Neuronal stem cell (in vitro differentiated cells): ENCODE measurements at regions not wholly inside any gene's neighbourhood (a gene's known extent, or its start where the extent isn't known, plus 50 kb on each side); places are given as distances from the start of the nearest gene placed in this dataset.

Experiments
- DNase-seq: peaks from one replicate; pipeline ENCODE4 v3.0.0-alpha.2; 2013; ENCODE audit warnings: low spot score
- H2AFZ ChIP-seq: one replicate; pipeline ENCODE4 v1.6.1; 2013; ENCODE audit warnings: mild to moderate bottlenecking, low read length, inconsistent platforms
- H2AK5ac ChIP-seq: 2 replicates; pipeline ENCODE4 v1.6.1; 2013; ENCODE audit warnings: low read depth, mild to moderate bottlenecking, inconsistent platforms, low read length, moderate library complexity, mixed read lengths
- H2BK120ac ChIP-seq: 2 replicates; pipeline ENCODE4 v1.6.1; 2013; ENCODE audit warnings: low read depth, mild to moderate bottlenecking, inconsistent platforms, low read length, moderate library complexity, mixed read lengths
- H2BK12ac ChIP-seq: one replicate; pipeline ENCODE4 v1.6.1; 2013; ENCODE audit warnings: low read length, inconsistent platforms
- H2BK15ac ChIP-seq: 2 replicates; pipeline ENCODE4 v1.6.1; 2013; ENCODE audit warnings: mild to moderate bottlenecking, low read length, inconsistent platforms, mixed read lengths
- H2BK5ac ChIP-seq: one replicate; pipeline ENCODE4 v1.6.1; 2013; ENCODE audit warnings: inconsistent platforms, mild to moderate bottlenecking, low read length, moderate library complexity
- H3K14ac ChIP-seq: one replicate; pipeline ENCODE4 v1.6.1; 2013; ENCODE audit warnings: low read length, inconsistent platforms
- H3K18ac ChIP-seq: 2 replicates; pipeline ENCODE4 v1.6.1; 2013; ENCODE audit warnings: low read length, inconsistent platforms
- H3K23ac ChIP-seq: 2 replicates; pipeline ENCODE4 v1.6.1; 2013; ENCODE audit warnings: low read depth, mild to moderate bottlenecking, mixed read lengths, low read length, inconsistent platforms; ENCODE audit not compliant: poor library complexity
- H3K27ac ChIP-seq: replicated peaks from 3 replicates; pipeline ENCODE4 v1.5.1; 2013; ENCODE audit warnings: low read length, inconsistent platforms
- H3K27me3 ChIP-seq, 3 experiments: 2 replicates each; pipeline ENCODE4 v1.6.1; 2013; ENCODE audit warnings: low read length in 3 of 3, mild to moderate bottlenecking in 2 of 3, inconsistent platforms in 1 of 3, low read depth in 1 of 3, mixed read lengths in 1 of 3, moderate library complexity in 1 of 3; ENCODE audit not compliant: control insufficient read depth in 3 of 3, insufficient read depth in 3 of 3
- H3K36me3 ChIP-seq, 2 donors: replicated peaks in 1 of 2; 2 replicates each; pipeline ENCODE4 v1.6.1; 2013; ENCODE audit warnings: low read length in 2 of 2; ENCODE audit not compliant: control insufficient read depth in 2 of 2, insufficient read depth in 2 of 2
- H3K4ac ChIP-seq: 2 replicates; pipeline ENCODE4 v1.6.1; 2013; ENCODE audit warnings: inconsistent platforms, mild to moderate bottlenecking, low read length, moderate library complexity
- H3K4me1 ChIP-seq, 2 donors: 1 replicate in 1 of 2; 2 replicates in 1 of 2; pipeline ENCODE4 v1.6.1; 2013; ENCODE audit warnings: low read length in 2 of 2, low read depth in 1 of 2; ENCODE audit not compliant: control insufficient read depth in 2 of 2, insufficient read depth in 1 of 2
- H3K4me2 ChIP-seq: one replicate; pipeline ENCODE4 v1.6.1; 2013; ENCODE audit warnings: mild to moderate bottlenecking, low read length, inconsistent platforms; ENCODE audit not compliant: insufficient read depth, poor library complexity, severe bottlenecking
- H3K4me3 ChIP-seq, 2 donors: 2 replicates each; pipeline ENCODE4 v1.5.1; 2013; ENCODE audit warnings: low read length in 2 of 2, mild to moderate bottlenecking in 2 of 2, inconsistent platforms in 1 of 2, moderate library complexity in 1 of 2
- H3K79me1 ChIP-seq: one replicate; pipeline ENCODE4 v1.6.1; 2013; ENCODE audit warnings: low read depth, mild to moderate bottlenecking, inconsistent platforms, low read length, moderate library complexity
- H3K9ac ChIP-seq: one replicate; pipeline ENCODE4 v1.6.1; 2013; ENCODE audit warnings: mild to moderate bottlenecking, low read depth, low read length, inconsistent platforms; ENCODE audit not compliant: poor library complexity
- H3K9me3 ChIP-seq, 2 donors: replicated peaks in 1 of 2; 2 replicates each; pipeline versions ENCODE3 to v1.6.1; 2013; ENCODE audit warnings: low read length in 2 of 2, mild to moderate bottlenecking in 2 of 2, inconsistent platforms in 1 of 2, low read depth in 1 of 2, mixed read lengths in 1 of 2, moderate library complexity in 1 of 2; ENCODE audit not compliant: control insufficient read depth in 2 of 2, insufficient read depth in 1 of 2
- H4K8ac ChIP-seq: one replicate; pipeline ENCODE4 v1.6.1; 2013; ENCODE audit warnings: low read depth, mild to moderate bottlenecking, inconsistent platforms, low read length, moderate library complexity
- H4K91ac ChIP-seq: one replicate; pipeline ENCODE4 v1.6.1; 2013; ENCODE audit warnings: low read length, low read depth, mild to moderate bottlenecking, inconsistent platforms; ENCODE audit not compliant: poor library complexity
- WGBS, 2 donors: extraction: QIAGEN DNeasy Blood & Tissue Kit; methylation state at CpG; one replicate each; pipeline ENCODE4 v1.1.7; 2013; ENCODE audit warnings: missing lambda C conversion rate in 2 of 2, mixed read lengths in 1 of 2; ENCODE audit not compliant: insufficient read length in 2 of 2, insufficient replicate concordance in 1 of 2; ENCODE audit errors: extremely low coverage in 2 of 2; 5-methylcytosine and 5-hydroxymethylcytosine counted together

- H3K27ac ChIP-seq: no peak overlapping the region
- H2BK5ac ChIP-seq: no peak overlapping the region
- no peak overlapping the region for H4K91ac ChIP-seq
- no peak overlapping the region for H2AFZ ChIP-seq
- H3K4ac ChIP-seq: no peak overlapping the region
- no peak overlapping the region for H2BK120ac ChIP-seq
- H3K4me2 ChIP-seq: no peak overlapping the region
- H3K4me1 ChIP-seq: no peaks in the 10 kb centered on the region
- no peaks in the 10 kb centered on the region for H3K36me3 ChIP-seq
- H3K27me3 ChIP-seq: no peaks in the 10 kb centered on the region
- no CpG with 5 or more reads among the region's 1 CpG for WGBS, 2 donors
- H2BK12ac ChIP-seq: no peak overlapping the region
- no peak overlapping the region for H3K14ac ChIP-seq
- no peak for DNase-seq
- no peak overlapping the region for H3K4me3 ChIP-seq
- H3K18ac ChIP-seq: no peak overlapping the region
- no peak overlapping the region for H3K9ac ChIP-seq
- H4K8ac ChIP-seq: no peak overlapping the region
- H2BK15ac ChIP-seq: no peak overlapping the region
- H3K23ac ChIP-seq: no peak overlapping the region
- H3K79me1 ChIP-seq: no peaks in the 10 kb centered on the region
- H2AK5ac ChIP-seq: no peak overlapping the region
- H3K9me3 ChIP-seq: no peaks in the 10 kb centered on the region
Observed at GRCh38 chr13:65977525-65977924, 1252.6 kb downstream of the PCDH9 start.

DNA sequence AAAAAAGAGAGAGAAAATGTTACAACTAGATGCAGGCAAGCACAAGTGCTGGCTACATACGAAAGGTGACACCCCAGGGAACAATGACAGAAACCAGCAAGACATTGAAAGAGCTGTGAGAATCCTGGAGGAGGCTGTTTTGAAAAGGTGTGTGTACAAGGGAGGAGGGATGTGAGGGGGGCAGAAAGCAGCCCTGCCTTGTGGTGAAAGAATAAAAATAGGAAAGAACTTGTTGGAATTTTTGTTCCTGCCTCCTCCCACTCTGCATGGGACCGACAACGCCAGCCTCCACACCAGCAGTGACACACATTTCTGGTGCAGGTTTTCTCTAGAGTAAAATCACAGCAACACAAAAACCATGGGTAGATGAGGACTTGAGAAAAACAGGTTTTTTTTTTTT, 1258.6 kb downstream of the PCDH9 start:
- DNase-seq: peak; percentile 12
- H3K4ac ChIP-seq: no peak overlapping the region

DNA sequence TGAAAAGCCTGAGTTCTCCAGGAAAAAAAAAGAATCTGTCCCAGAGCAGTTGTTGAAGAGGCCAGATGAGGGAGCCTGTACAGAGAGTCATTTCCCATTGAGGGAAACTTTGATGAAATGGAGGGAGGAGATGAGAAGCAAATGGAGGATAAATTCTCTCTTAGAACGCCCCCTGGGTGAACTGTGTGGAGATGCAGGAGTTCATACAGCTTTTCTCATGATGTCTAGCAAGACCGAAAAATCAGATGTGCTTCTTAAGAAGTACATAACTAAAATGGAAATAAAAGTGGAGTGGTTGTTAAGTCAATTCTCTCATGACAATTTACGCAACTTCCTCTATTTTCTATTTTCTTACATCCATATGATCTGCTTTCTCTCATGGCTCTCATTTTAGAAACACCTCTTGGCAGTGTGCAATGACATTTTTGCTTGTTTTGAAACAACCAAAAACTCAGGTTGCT, 1263.1 kb downstream of the PCDH9 start:
- Histone ChIP-seq H2BK120ac (no peak overlapping the region), H3K14ac (no peak overlapping the region), H3K18ac (no peak overlapping the region), H3K4ac (no peak overlapping the region), H3K23ac (no peak overlapping the region), H3K9me3 (peaks cover 0 to 2% of the 10 kb centered on the region in 2 donors), H2BK5ac (no peak overlapping the region), H3K27me3 (no peaks in the 10 kb centered on the region), H2AK5ac (no peak overlapping the region), H4K91ac (no peak overlapping the region), H3K36me3 (no peaks in the 10 kb centered on the region), H3K4me2 (no peak overlapping the region), H3K9ac (no peak overlapping the region), H2AFZ (peak overlapping the region; percentile 51), H2BK12ac (no peak overlapping the region), H3K4me1 (peaks cover 0 to 4% of the 10 kb centered on the region in 2 donors), H3K27ac (no peak overlapping the region), H3K79me1 (no peaks in the 10 kb centered on the region), H4K8ac (no peak overlapping the region), H2BK15ac (no peak overlapping the region), H3K4me3 (no peak overlapping the region)
- no peak for DNase-seq
- WGBS, 2 donors: no CpG with 5 or more reads among the region's 3 CpGs

More for the DNA sequence above, 1258.6 kb downstream of the PCDH9 start:
- H2AFZ ChIP-seq: peak overlapping the region; percentile 75
- H2BK15ac ChIP-seq: no peak overlapping the region
- no peak overlapping the region for H3K23ac ChIP-seq
- no peaks in the 10 kb centered on the region for H3K36me3 ChIP-seq
- H3K27me3 ChIP-seq: no peaks in the 10 kb centered on the region
- no peaks in the 10 kb centered on the region for H3K79me1 ChIP-seq
- no peak overlapping the region for H2BK120ac ChIP-seq
- no peak overlapping the region for H3K14ac ChIP-seq
- H3K4me1 ChIP-seq: peaks cover 0 to 4% of the 10 kb centered on the region in 2 donors
- H3K18ac ChIP-seq: no peak overlapping the region
- H2BK5ac ChIP-seq: no peak overlapping the region
- H2BK12ac ChIP-seq: no peak overlapping the region
- H3K4me2 ChIP-seq: no peak overlapping the region
- no CpG with 5 or more reads among the region's 3 CpGs for WGBS, 2 donors
- H3K4me3 ChIP-seq: no peak overlapping the region
- H4K8ac ChIP-seq: no peak overlapping the region
- no peak overlapping the region for H3K9ac ChIP-seq
- no peaks in the 10 kb centered on the region for H3K9me3 ChIP-seq
- no peak overlapping the region for H4K91ac ChIP-seq
- peak overlapping the region; percentile 52 for H3K27ac ChIP-seq
- no peak overlapping the region for H2AK5ac ChIP-seq

- Histone ChIP-seq H3K4me3 (no peak overlapping the region), H4K91ac (no peak overlapping the region), H2AFZ (no peak overlapping the region), H3K18ac (no peak overlapping the region), H3K9me3 (peaks cover 0 to 2% of the 10 kb centered on the region in 2 donors), H2BK12ac (no peak overlapping the region), H3K4me1 (no peaks in the 10 kb centered on the region), H3K27me3 (no peaks in the 10 kb centered on the region), H3K23ac (no peak overlapping the region), H2AK5ac (no peak overlapping the region), H2BK120ac (no peak overlapping the region), H3K14ac (no peak overlapping the region), H2BK15ac (no peak overlapping the region), H3K4ac (no peak overlapping the region), H3K36me3 (no peaks in the 10 kb centered on the region), H3K4me2 (no peak overlapping the region), H3K79me1 (no peaks in the 10 kb centered on the region), H3K27ac (no peak overlapping the region), H2BK5ac (no peak overlapping the region), H4K8ac (no peak overlapping the region), H3K9ac (no peak overlapping the region)
- no CpG with 5 or more reads among the region's 2 CpGs for WGBS, 2 donors
- no peak for DNase-seq
Observed at GRCh38 chr13:65965501-65965900, 1264.6 kb downstream of the PCDH9 start.
